T-helper 1 cell (primary cell): ENCODE measurements at regions not wholly inside any gene's neighbourhood (a gene's known extent, or its start where the extent isn't known, plus 50 kb on each side); places are given as distances from the start of the nearest gene placed in this dataset.
A peak's percentile ranks its signal among the peaks of the same experiment; 100 is the strongest.
"Not testable (repeated sequence)": the region's sequence is repeated elsewhere in the genome, so short reads cannot be mapped to it uniquely, and the experiment has no call there.

Experiments used
- DNase-seq, 5 donors: peaks; one replicate each; pipeline ENCODE4 v3.0.0-alpha.2; 2012 to 2020

DNA sequence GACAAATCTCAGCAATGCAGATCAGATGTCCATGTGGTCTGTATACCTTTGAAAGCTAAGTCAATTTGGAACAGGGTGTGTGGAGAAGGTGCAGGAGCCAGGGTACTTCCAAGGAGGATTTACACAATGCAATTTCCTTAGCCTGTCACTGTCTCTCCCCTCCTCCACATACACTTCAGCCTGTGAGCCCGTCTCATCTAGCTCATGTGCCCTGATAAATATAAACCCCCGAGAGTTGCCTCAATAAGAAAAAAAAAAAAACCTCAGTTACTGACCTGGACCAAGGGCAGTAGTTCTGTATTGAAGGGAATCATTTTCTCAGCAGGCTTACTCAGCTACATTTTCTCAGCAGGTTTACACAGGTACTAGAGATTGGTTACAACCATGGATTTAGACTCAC is 132.1 kb upstream of the PELI2 start:
- no peak for DNase-seq

DNA sequence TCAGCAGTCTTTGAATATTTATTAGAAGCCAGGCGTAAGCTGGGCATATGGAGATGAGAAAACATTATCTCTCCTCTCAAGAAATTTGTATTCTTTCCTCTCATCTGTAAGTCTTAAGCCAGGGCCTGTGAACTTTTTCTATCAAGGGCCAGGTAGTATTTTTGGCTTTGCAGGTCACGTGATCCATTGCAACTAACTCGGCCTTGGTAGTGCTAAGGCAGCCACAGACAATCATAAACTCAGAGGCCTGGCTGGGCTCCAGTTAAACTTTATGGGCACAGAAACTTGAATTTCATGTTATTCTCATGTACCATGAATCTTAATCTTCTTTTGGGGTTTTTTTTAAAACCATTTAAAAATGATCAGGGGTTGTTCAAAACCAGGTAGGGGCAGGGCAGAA is 117.4 kb upstream of the PELI2 start:
- DNase-seq: no peak

DNA sequence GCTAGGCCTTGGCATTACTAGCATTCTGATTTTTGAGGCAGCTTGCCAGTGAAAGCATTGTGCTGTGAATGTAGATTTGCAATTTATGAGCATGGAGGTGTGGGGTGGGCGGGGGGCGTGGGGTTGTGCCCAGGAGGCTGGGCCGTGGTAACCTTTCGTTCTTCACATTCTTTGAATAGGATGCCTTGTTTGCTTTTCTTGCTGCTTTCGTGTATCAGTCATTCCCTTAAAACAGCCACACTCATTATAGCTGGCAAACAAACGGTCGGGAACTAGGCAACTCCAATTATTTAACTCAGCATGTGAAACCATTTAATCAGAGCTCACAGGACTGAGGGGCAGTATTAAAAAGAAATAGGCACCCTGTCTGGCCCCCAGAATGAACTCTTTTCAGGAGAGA is 115.9 kb upstream of the PELI2 start:
- no peak for DNase-seq

DNA sequence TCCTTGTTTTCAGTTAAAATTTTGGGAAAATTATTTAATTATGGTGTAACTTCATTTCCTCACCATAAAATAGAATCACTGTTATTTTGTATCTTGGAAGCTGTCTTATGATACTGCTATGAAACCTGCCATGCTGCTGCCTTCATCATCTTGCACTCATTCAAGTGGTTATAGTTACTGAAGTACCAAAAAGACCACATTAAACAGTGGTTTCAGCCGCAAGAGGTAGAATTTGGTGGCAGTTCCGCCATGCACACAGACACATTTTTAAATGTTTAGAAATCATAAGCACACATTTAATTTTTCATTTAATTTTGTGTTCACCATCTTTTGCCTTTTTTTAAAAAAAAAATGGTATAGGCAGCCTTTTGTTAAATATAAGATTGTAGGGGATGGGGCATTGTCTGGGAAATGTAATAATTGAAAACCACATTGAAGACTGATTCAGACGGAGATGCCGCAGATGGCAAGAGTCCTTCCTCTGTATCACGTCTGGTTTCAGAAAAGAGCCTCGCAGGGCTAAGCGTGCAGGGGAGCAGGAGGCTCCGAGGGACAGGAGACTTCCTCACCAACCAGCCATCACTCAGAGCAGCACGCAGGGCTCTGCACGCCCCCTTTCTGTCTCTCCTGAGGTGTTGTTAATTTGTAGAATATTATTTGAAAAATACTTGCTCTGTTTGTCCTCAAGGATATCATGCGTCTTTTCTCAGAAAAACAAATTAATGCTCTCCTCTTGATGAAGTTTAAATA is 115.2 kb upstream of the PELI2 start:
- DNase-seq: peak in 3 of 5 donors; percentile 10 to 69 (median 34)

DNA sequence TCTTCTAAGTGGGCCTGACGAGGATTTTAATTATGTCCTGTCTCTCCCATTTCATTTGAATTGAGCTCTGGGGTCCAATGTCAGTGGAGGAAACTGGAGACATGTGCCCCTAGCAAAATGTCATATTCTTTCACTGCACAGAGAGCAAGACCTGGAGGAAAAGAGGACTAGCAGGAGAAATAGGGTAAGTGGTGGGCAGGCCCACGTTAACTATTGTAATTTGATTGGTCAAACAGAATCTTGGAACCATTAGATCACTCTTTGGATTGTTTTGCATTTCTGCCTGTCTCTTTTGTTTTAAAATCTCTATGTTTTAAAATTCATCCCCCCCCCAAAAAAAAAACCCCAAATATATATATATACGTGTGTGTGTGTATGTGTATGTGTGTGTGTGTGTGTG is 113.9 kb upstream of the PELI2 start:
- no peak for DNase-seq

DNA sequence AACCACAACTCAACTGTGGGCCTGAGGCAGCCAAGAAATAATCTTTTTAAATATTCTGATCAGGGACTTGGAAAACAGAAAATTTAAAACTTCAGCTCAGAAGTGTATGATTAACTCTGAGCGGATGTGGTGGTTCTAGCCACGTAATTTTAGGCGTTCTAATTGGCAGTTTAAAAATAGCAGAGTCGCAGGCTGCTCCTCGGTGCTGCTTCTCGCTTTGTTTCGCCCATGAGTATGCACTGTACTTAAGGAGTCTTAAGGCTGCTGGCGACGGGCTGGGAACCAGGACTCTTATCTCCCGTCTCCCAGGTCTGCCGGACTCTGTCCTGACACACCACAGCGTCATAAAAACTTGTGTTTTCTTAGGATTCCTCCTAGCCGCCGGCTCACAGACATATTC is 113.4 kb upstream of the PELI2 start:
- peak in 1 of 5 donors; percentile 57 for DNase-seq

DNA sequence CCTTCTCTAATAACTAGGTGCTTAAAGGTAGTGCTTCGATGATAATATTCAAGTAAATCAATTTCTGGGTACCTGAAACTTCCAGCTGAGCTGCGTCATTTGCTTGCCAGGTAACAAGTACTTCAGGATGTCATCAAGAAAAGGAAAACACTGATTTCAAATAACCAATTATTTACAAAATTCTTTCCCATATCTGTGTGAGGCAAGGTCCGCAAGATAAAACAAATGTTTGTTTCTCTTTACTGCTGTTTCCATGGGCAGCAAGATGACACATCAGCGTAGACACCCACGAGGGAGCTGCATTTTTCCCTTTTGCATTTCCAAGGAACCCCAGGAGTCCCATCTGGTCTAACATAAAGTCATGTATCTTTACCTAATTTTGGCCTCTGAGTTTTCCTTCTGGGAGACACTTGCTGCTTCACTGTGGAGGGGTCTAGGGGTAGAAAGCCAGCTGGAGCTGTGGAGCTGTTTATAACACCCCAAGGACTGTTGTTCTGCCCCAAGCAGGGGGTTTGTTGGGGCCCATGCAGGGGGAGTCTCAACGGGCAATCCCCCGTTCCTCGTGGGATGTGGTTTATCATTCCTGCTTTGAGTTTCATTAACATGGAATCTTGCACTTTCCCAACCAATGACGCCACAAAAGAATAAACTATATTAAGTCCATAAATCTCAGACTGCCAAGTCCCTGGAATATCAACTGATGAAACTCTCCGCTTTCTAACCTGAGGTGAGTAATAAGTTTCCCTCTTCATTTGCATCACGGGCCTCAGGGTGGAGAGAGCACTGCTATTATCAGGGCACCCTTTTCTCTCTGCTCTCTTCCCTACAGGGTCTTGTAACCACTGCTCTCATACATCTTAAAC is 112.8 kb upstream of the PELI2 start:
- no peak for DNase-seq

DNA sequence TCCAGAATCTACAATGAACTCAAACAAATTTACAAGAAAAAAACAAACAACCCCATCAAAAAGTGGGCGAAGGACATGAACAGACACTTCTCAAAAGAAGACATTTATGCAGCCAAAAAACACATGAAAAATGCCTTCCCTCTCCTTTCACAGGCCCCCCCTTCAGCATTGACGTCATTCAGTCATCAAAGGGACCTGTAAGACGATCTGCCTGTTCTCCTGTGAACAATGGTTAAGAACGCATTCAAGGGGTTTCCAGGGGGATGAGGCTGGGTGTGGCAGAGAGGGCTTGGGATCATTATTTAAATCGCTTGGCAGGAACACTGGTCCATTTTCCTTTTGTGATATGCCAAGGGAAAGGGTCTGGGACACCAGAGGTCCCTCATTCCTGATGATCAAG is 110.7 kb upstream of the PELI2 start:
- not testable (repeated sequence) for DNase-seq

DNA sequence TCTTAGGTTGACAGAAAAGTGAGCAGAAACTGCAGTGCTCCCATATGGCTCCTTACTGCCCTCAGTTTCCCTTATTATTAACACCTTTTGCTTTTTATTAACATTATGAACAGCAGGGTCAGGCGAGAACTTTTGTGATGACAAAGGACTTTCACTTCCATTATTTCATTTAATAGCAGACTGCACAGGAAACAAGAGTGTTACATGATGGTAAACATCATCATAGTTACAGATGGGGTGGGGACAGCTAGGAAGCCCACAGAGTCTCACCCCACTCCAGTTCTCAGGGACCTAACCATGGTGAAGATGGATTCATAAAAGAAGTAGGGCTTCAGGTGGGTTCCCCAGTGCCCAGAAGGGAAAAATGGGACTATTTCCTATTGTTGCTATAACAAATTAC is 110.1 kb upstream of the PELI2 start:
- DNase-seq: no peak

DNA sequence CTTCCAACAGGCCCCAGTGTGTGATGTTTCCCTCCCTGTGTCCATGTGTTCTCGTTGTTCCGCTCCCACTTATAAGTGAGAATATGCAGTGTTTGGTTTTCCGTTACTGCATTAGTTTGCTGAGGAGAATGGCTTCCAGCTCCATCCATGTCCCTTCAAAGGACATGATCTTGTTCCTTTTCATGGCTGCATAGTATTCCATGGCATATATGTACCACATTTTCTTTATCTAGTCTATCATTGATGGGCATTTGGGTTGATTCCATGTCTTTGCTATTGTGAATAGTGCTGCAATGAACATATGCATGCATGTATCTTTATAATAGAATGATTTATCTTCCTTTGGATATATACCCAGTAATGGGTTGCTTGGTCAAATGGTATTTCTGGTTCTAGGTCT is 109.5 kb upstream of the PELI2 start:
- DNase-seq: not testable (repeated sequence)

DNA sequence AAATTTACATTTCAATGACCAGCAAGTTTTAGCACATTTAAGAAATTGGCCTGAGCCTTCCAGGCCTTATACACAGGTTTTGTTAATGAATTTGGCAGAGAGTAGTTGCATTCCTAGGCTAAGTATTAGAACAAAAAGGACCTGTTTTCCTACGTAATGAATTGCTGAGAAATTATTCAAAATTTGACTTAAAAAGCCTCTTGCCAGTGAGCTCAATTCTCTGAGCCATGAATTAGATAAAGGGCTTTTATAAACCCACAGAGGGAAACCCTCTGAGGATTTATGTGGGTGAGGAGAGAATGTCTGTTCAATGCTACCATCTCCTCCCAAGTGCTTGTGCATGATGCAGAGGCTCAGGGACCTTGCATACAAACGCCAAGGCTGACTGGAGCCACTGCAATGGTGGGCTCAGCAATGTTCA is 94.5 kb upstream of the PELI2 start:
- no peak for DNase-seq

DNA sequence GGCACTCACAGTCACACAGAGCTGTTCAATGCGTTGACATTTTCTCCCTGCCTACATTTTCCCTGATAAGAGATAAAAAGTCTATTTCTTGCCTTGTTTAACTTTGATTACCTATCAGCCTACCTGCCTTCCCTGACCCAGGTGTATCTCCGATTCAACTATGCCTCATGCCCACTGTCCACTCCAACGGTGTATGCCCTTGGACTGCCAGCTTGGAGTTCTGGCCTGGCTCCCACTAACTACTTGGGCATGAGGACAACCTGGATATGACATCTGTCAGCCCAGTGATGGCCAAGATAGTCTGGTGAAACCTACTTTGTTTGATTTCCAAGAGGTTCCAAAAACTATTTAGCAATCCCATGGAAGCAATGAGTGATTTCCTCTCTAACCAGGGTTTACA is 93.0 kb upstream of the PELI2 start:
- DNase-seq: no peak

DNA sequence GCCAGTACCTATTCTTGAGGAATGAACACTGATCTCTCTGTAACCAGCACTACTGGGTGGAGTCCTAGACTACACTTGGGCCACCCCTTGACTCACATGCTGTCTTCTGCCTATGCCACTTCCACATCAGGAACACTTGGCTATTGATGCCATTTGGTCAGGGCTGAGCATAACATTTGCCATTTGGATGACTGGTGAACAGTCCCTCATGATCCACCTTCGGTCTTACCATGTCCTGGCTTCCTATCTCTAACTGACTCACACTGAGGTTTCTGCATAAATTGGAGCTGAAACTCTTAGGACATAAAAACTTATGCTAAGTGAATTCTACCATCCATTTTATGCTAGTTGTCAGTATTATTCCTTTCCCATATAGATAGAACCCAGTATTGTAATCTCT is 91.7 kb upstream of the PELI2 start:
- DNase-seq: no peak

DNA sequence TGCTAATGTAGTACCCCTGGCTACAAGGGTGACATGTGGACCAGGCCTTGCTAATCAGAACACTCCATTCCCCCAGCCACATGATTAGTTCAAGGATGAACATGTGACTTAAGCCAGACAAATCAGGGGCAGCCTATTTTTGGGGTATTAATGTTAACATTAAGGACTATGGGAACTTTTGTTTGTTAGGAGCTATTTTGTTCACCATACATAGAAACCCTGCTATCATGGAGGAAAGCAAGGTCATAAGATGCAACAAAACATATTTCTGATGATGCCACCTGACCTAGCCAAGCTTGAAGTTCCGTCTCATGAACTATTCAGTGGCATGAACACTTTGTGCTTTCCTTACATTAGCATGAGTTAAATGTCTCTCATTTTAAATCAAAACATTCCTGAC is 90.8 kb upstream of the PELI2 start:
- DNase-seq: no peak

DNA sequence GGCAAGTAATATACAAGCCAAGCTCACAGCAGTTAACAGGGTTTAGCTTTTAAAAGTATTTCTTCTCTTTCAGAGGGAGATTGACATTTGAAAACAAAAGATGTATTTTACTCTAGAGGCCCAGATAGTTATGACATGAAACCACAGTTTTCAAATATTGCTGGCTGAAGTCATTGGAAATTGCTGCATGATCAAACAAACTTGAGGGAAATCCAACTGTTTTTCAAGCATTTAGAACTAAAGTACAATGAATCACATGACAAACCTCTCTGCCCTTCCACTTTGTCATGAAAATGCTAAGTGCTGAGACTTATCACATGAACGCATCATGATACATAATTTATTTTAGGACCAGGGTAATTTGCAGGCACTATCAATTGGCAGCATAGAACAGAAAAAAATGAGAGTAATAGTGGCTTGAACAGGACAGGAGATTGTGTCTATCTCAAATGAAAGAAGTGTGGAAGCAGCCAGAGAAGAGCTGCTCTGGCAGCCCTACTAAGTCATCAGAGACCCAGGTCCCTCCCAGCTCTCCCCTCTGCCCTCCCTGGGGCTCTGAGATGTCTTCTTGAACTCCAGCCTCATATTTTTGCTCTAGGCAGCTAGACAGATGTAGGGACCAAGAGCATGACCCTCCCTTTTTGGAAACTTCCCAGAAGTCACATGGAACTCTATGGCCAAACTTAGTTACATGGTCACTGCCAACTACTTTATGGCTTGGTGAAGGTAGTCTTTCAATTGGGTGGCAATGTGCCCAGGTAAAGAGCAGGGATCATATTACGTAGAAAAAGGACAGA is 90.1 kb upstream of the PELI2 start:
- no peak for DNase-seq

DNA sequence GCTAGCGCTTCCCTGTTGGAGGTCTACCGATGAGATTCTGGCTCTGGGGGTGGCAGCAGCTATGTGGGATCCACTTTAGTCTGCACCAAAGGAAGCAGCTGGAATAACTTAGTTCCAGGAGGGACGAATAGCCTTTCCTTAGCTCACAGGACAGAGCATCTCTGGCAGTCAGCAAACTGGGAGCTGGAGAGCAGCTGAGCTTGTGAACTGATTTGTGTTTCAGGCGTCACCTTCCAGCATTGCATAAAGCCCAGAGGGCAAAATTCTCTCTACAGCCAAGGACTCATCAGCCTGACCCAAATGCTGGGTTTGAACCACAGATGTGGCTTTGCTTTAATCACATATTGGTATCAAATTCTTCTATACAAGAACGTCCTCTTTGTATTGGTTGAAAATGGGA is 81.9 kb upstream of the PELI2 start:
- DNase-seq: no peak

DNA sequence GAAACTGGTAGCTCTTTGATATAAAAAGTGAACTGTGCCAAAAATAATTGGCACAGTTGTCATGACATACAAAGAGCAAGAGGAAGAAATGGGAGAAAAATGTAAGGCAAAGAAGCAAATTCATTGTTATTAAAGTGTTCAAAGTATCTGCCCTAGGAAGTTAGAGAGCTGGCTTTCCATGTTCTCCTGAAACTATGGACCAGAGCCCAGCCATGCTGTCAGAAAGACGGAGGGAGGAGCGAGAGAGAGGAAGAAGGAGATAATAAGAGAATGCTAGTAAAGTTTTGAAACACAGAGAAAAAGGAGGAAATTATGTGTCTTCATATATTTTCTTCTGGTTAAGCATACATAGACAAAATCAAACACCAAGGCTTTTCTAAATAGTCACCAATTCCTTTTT is 78.1 kb upstream of the PELI2 start:
- no peak for DNase-seq

DNA sequence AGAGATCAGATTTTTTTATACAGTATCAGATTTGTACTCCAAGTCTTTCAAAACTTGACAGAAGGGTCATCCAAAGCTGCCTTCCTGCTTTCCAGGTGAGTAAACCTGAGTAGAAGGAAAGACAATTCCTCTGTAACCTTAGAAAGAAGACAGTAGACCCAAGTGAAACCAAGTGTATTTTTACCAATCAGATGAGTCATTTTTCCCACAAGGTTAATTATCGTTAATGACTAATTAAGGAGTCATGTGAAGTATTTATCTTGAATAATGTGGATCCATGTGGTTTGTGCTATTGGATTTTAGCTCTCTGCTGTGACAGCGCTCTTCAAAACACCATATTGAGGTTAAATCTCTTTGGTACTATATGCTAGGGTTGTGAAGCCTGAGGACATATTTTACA is 74.0 kb upstream of the PELI2 start:
- DNase-seq: no peak

DNA sequence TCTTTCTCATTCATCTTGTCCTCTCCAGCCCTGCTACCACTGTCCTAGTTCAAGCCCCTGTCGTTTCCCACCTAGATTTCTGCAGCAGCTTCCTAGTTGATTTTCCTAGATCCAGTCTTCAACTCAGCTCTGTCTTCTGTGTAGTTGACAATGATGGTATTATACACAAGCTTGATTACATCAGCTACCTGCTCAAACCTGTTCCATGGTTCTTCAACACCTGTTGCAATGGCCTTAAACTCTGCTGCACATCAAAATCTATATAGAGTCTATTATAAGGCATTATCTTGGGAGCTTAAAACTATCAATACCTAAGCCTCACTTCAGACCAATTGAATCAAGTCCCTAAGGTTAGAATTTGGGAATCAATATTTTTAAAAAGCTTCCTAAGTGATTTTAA is 71.7 kb upstream of the PELI2 start:
- DNase-seq: no peak

DNA sequence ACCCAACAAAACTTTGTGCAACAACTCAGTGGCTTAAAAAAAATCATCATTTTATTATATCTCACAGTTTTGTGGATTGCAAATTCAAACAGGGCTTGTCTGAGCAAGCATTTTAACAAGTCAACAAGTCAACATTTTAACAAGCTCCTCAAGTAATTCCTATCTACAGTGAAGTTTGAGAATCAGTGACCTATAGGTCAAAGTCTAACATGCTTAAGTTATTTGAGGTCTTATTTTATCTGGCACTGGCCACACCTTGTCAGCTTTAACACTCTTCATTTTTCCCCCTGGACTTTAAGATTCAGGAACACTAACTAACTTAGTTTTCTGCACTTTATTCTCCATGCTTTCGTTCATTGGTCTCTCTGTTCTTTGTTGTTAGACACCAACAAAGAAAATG is 71.2 kb upstream of the PELI2 start:
- DNase-seq: no peak

DNA sequence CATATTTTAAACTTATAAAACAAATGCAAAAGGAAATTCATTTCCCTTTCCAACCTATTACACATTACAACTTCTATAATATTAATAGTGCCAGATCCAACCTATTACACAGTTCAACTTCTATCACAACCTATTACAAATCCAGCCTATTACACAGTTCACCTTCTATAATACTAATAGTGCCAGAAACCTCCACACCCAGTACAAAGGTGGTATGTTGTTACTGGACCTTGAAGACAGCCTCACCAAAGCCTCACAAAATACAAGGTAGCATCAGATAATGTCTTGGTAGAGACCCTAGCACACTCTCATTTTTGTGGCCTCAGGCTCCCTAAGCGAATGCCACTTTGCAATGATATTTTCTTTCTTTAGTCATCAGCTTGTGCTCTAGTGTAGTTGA is 68.7 kb upstream of the PELI2 start:
- no peak for DNase-seq

DNA sequence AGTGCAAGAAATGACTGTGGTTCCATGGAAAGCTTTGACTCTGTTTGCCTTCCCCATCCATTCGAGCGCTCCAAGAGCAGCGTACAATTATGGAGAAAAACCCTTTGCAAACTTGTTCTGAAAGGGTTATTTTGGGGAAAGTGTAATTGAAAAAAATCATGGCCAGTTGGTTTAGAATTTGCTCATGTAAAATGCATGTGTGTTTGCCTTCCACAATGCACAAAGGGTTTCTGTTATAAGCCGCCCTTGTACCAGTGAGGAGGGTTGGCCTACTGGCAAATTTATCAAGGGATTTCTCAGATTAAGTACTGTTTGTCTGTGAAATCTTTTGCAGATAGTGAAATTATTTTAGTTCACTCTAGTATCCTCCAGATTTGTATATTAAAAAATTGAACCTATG is 62.7 kb upstream of the PELI2 start:
- no peak for DNase-seq

DNA sequence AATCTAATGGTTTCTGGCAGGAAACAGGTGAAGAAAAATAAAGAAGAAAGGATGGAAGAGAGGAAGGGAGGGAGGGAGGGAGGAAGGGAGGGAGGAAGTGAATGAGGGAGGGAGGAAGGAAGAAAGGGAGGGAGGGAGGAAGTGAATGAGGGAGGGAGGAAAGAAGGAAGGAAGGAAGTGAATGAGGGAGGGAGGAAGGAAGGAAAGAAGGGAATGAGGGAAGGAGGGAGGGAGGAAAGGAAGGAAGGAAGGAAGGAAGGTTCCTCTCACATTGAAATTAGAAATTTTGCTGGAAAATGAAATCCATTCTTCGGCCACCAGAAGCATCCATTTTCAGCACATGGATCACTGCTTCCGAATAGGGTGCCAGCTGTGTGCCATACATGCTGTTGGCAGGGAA is 62.2 kb upstream of the PELI2 start:
- DNase-seq: no peak
